HL-60 (cell line): ENCODE measurements at regions not wholly inside any gene's neighbourhood (a gene's known extent, or its start where the extent isn't known, plus 50 kb on each side); places are given as distances from the start of the nearest gene placed in this dataset.
"Not testable (repeated sequence)": the region's sequence is repeated elsewhere in the genome, so short reads cannot be mapped to it uniquely, and the experiment has no call there.

Source experiments
- DNase-seq, 2 experiments: peaks; one replicate each; pipeline ENCODE4 v3.0.0-alpha.2; 2010 to 2020; ENCODE audit warnings: low read depth in 1 of 2, low spot score in 1 of 2
- H3K27ac ChIP-seq: fragments of 250-450 bp; sonication (Bioruptor Pico); replicated peaks from 2 replicates; pipeline ENCODE4 v1.5.1; 2020; ENCODE audit warnings: mild to moderate bottlenecking, moderate library complexity
- H3K27me3 ChIP-seq: fragments of 250-450 bp; sonication (Bioruptor Pico); 2 replicates; pipeline ENCODE4 v1.5.1; 2021; ENCODE audit warnings: mild to moderate bottlenecking, moderate library complexity; ENCODE audit not compliant: insufficient read depth, poor library complexity, severe bottlenecking
- H3K4me3 ChIP-seq: replicated peaks from 2 replicates; pipeline ENCODE4 v1.5.1; 2011; ENCODE audit warnings: mild to moderate bottlenecking, control low read depth, low read length; ENCODE audit not compliant: insufficient read depth
- GABPA ChIP-seq: IDR thresholded peaks from 2 replicates; pipeline ENCODE4 v1.6.1; 2012; ENCODE audit warnings: low read depth
- POLR2AphosphoS5 ChIP-seq: IDR thresholded peaks from 2 replicates; pipeline ENCODE4 v1.6.1; 2012; ENCODE audit warnings: low read depth
- REST ChIP-seq: IDR thresholded peaks from 2 replicates; pipeline ENCODE4 v1.6.1; 2012; ENCODE audit warnings: low read depth; ENCODE audit not compliant: insufficient replicate concordance
- SPI1 ChIP-seq: IDR thresholded peaks from 2 replicates; pipeline ENCODE4 v1.6.1; 2012; ENCODE audit warnings: low read depth, mild to moderate bottlenecking, borderline replicate concordance
- TF ChIP-seq, protein P1 (sequence below): IDR thresholded peaks from one replicate; pipeline ENCODE4 v1.5.1; 2011; ENCODE audit warnings: low read length, control low read depth, inconsistent platforms; ENCODE audit not compliant: insufficient read depth

DNA sequence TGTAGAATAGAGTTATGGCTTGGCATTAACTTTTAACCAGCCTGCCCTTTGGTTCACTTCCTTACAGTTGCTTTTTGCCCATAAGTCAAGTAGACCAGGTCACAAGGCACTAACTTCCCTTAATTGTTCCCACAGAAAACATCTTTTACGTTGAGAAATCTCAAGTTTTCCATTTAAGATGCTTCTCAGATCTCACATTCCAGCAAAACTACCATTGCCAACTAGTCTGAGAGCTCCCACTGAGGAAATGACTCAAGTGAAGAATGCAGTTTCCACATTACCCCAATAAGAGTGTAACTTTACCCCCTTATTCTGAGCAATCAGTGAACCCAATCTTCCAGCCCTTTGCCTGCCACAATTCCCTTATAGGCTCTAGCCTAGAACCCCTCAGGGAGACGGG is 502.2 kb upstream of the OLFM3 start:
- no peak overlapping the region for H3K27ac ChIP-seq
- H3K4me3 ChIP-seq = no peak overlapping the region
- no peaks in the 10 kb centered on the region for H3K27me3 ChIP-seq
- TF ChIP-seq, protein P1, sequence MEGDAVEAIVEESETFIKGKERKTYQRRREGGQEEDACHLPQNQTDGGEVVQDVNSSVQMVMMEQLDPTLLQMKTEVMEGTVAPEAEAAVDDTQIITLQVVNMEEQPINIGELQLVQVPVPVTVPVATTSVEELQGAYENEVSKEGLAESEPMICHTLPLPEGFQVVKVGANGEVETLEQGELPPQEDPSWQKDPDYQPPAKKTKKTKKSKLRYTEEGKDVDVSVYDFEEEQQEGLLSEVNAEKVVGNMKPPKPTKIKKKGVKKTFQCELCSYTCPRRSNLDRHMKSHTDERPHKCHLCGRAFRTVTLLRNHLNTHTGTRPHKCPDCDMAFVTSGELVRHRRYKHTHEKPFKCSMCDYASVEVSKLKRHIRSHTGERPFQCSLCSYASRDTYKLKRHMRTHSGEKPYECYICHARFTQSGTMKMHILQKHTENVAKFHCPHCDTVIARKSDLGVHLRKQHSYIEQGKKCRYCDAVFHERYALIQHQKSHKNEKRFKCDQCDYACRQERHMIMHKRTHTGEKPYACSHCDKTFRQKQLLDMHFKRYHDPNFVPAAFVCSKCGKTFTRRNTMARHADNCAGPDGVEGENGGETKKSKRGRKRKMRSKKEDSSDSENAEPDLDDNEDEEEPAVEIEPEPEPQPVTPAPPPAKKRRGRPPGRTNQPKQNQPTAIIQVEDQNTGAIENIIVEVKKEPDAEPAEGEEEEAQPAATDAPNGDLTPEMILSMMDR = no peak
- no peak for TF ChIP-seq REST
- TF ChIP-seq GABPA = no peak
- no peak for TF ChIP-seq POLR2AphosphoS5
- no peak for TF ChIP-seq SPI1
- no peak for DNase-seq

DNA sequence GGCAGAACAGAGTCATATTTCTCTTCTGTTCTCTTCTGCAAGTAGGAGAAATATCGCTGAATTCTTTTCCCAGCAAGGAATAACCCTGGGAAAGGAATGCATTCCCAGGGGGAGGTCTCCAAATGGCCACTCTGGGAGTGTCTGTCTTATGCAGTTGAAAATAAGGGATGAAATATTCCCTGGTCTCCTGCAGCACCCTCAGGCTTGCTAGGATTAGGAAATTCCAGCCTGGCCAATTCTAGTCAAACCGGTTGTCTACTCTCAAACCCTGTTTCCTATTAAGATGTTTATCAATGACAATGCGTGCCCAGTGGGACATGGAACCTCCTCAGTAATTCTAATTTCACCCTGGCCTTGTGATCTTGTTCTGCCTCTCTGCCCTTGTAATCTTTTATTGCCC is 501.1 kb upstream of the OLFM3 start:
- not testable (repeated sequence) for H3K27ac ChIP-seq, H3K4me3 ChIP-seq, H3K27me3 ChIP-seq, DNase-seq

GRCh38 chr1:102472520-102472919 is 475.8 kb upstream of the OLFM3 start:
- DNase-seq = no peak
- no peak overlapping the region for H3K4me3 ChIP-seq
- no peak overlapping the region for H3K27ac ChIP-seq
- H3K27me3 ChIP-seq = no peaks in the 10 kb centered on the region
- TF ChIP-seq POLR2AphosphoS5 = no peak
- no peak for TF ChIP-seq REST
- no peak for TF ChIP-seq SPI1
- TF ChIP-seq, protein P1 = no peak
- TF ChIP-seq GABPA = no peak

GRCh38 chr1:102470767-102471166 is 474.0 kb upstream of the OLFM3 start:
- TF ChIP-seq REST = no peak
- TF ChIP-seq GABPA = no peak
- TF ChIP-seq, protein P1 = no peak
- no peak for TF ChIP-seq POLR2AphosphoS5
- no peak for TF ChIP-seq SPI1

More at GRCh38 chr1:102470767-102471166, 474.0 kb upstream of the OLFM3 start:
- Histone ChIP-seq H3K4me3 (no peak overlapping the region), H3K27me3 (no peaks in the 10 kb centered on the region), H3K27ac (no peak overlapping the region)
- no peak for DNase-seq
